Keratinocyte (primary cell): ENCODE measurements at regions not wholly inside any gene's neighbourhood (a gene's known extent, or its start where the extent isn't known, plus 50 kb on each side); places are given as distances from the start of the nearest gene placed in this dataset.

Experiments used
- DNase-seq: peaks from one replicate; pipeline ENCODE4 v3.0.0-alpha.2; 2011; ENCODE audit warnings: low read depth, missing footprints, low spot score
- FAIRE-seq: peaks from 2 replicates; lab custom pipeline; 2011; peaks lifted over from hg19 to GRCh38; lab: Jason Lieb, UNC
- H2AFZ ChIP-seq: 2 replicates; pipeline ENCODE4 v1.6.0; 2012; ENCODE audit warnings: low read length, control low read depth, inconsistent platforms; ENCODE audit not compliant: control insufficient read depth
- H3K27ac ChIP-seq: 2 replicates; pipeline ENCODE4 v1.5.1; 2011; ENCODE audit warnings: low read length; ENCODE audit not compliant: control insufficient read depth, insufficient read depth
- H3K27me3 ChIP-seq: 3 replicates; pipeline ENCODE4 v1.6.0; 2011; ENCODE audit warnings: low read length; ENCODE audit not compliant: control insufficient read depth, insufficient read depth; ENCODE audit errors: extremely low read depth
- H3K36me3 ChIP-seq, 2 experiments: 2 replicates in 1 of 2; 3 replicates in 1 of 2; pipeline ENCODE4 v1.5.1; 2011; ENCODE audit warnings: low read length in 2 of 2, mild to moderate bottlenecking in 1 of 2; ENCODE audit not compliant: control insufficient read depth in 2 of 2, insufficient read depth in 2 of 2; ENCODE audit errors: extremely low read depth in 1 of 2
- H3K4me1 ChIP-seq: 3 replicates; pipeline ENCODE4 v1.5.1; 2011; ENCODE audit warnings: low read length; ENCODE audit not compliant: control insufficient read depth, insufficient read depth; ENCODE audit errors: extremely low read depth
- H3K4me2 ChIP-seq: 3 replicates; pipeline ENCODE4 v1.6.0; 2011; ENCODE audit warnings: low read depth, low read length; ENCODE audit not compliant: control insufficient read depth, insufficient read depth; ENCODE audit errors: extremely low read depth
- H3K4me3 ChIP-seq, 3 experiments: fragments of 200-600 bp in 1 of 3; sonication (generic) in 1 of 3; 2 replicates in 2 of 3; 3 replicates in 1 of 3; pipeline ENCODE4 v1.5.1; 2011 to 2016; ENCODE audit warnings: low read length in 3 of 3, mild to moderate bottlenecking in 3 of 3, control low read depth in 2 of 3, inconsistent platforms in 1 of 3, low read depth in 1 of 3, mixed read lengths in 1 of 3, mixed run types in 1 of 3, moderate library complexity in 1 of 3; ENCODE audit not compliant: control insufficient read depth in 2 of 3, insufficient read depth in 2 of 3; ENCODE audit errors: extremely low read depth in 1 of 3
- H3K79me2 ChIP-seq: 2 replicates; pipeline ENCODE4 v1.6.0; 2012; ENCODE audit warnings: low read length; ENCODE audit not compliant: control insufficient read depth, insufficient read depth
- H3K9ac ChIP-seq: 3 replicates; pipeline ENCODE4 v1.6.0; 2011; ENCODE audit warnings: low read length; ENCODE audit not compliant: control insufficient read depth, insufficient read depth; ENCODE audit errors: extremely low read depth
- H3K9me1 ChIP-seq: 3 replicates; pipeline ENCODE4 v1.6.0; 2011; ENCODE audit warnings: low read length; ENCODE audit not compliant: control insufficient read depth, insufficient read depth; ENCODE audit errors: extremely low read depth
- H3K9me3 ChIP-seq: 2 replicates; pipeline ENCODE4 v1.5.1; 2012; ENCODE audit warnings: low read depth, low read length; ENCODE audit not compliant: control insufficient read depth
- H4K20me1 ChIP-seq: 3 replicates; pipeline ENCODE4 v1.6.0; 2011; ENCODE audit warnings: low read length; ENCODE audit not compliant: control insufficient read depth, insufficient read depth; ENCODE audit errors: extremely low read depth
- CTCF ChIP-seq, 3 experiments: IDR thresholded peaks in 1 of 3; conservative IDR thresholded peaks in 1 of 3; optimal IDR thresholded peaks in 1 of 3; 2 replicates in 2 of 3; 3 replicates in 1 of 3; pipeline versions ENCODE3 to v1.5.1; 2011; ENCODE audit warnings: low read length in 3 of 3, mild to moderate bottlenecking in 3 of 3, moderate library complexity in 2 of 3, control low read depth in 1 of 3, inconsistent platforms in 1 of 3; ENCODE audit not compliant: insufficient read depth in 2 of 3; ENCODE audit errors: extremely low read depth in 1 of 3
- EZH2 ChIP-seq: IDR thresholded peaks from one replicate; pipeline ENCODE4 v1.6.1; 2012; ENCODE audit warnings: inconsistent platforms, mild to moderate bottlenecking, low read length, moderate library complexity
- dilution Hi-C: fragments of 300-500 bp; cut with MboI; formaldehyde crosslinking; loops from one replicate; pipeline ENCODE4 v1.7.0; 2020; ENCODE audit warnings: low sequenced_read_pairs; ENCODE audit not compliant: extremely low pct_ligation_motif_present

DNA sequence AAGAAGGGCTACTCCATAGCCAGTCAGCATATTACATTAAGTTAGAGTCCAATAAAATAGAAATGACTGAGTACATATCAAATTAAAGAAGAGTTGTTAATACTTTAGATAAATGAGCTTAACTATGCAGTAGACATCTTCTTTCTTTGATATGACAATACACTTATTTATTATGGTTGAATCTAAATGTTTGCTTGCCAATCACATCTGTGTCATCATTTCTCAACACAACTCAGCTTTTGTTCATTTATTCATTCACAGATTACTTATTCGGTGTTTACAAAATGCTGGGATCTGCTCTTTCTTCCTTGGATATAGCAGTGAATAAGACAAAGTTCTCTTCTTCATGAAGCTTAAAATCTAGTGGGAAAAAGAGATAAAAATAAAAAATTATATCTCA is 614.6 kb upstream of the ATP2B1 start:
- no peaks in the 10 kb centered on the region for H3K9me3 ChIP-seq
- no peak overlapping the region for H3K4me2 ChIP-seq
- H3K9ac ChIP-seq: no peak overlapping the region
- DNase-seq: no peak
- H3K9me1 ChIP-seq: no peaks in the 10 kb centered on the region
- H3K4me3 ChIP-seq: no peak overlapping the region
- H2AFZ ChIP-seq: no peak overlapping the region
- H3K79me2 ChIP-seq: no peaks in the 10 kb centered on the region
- FAIRE-seq: no peak
- no peak overlapping the region for H3K27ac ChIP-seq
- no peaks in the 10 kb centered on the region for H3K27me3 ChIP-seq
- TF ChIP-seq CTCF (optimal IDR thresholded peaks at IDR 0.05 in 1 of 3, IDR thresholded peaks at IDR 0.05 in 1 of 3, conservative IDR thresholded peaks at IDR 0.05 in 1 of 3; ENCODE audit: extremely low read depth in 1 of 3, insufficient read depth in 2 of 3, low read length in 3 of 3) (no peak), EZH2 (no peak)
- no peaks in the 10 kb centered on the region for H4K20me1 ChIP-seq
- dilution Hi-C loops: no loop called here
- no peaks in the 10 kb centered on the region for H3K4me1 ChIP-seq
- no peaks in the 10 kb centered on the region for H3K36me3 ChIP-seq

GRCh38 chr12:90322006-90322405 is 613.4 kb upstream of the ATP2B1 start:
- H3K9me1 ChIP-seq: no peaks in the 10 kb centered on the region
- FAIRE-seq: no peak
- TF ChIP-seq EZH2: no peak
- no peak for TF ChIP-seq CTCF (optimal IDR thresholded peaks at IDR 0.05 in 1 of 3, IDR thresholded peaks at IDR 0.05 in 1 of 3, conservative IDR thresholded peaks at IDR 0.05 in 1 of 3; ENCODE audit: extremely low read depth in 1 of 3, insufficient read depth in 2 of 3, low read length in 3 of 3)
- H3K9ac ChIP-seq: no peak overlapping the region
- no peaks in the 10 kb centered on the region for H3K27me3 ChIP-seq
- H3K27ac ChIP-seq: no peak overlapping the region
- dilution Hi-C loops: no loop called here
- no peaks in the 10 kb centered on the region for H3K36me3 ChIP-seq
- no peak for DNase-seq
- H4K20me1 ChIP-seq: no peaks in the 10 kb centered on the region
- H3K9me3 ChIP-seq: no peaks in the 10 kb centered on the region
- H3K79me2 ChIP-seq: no peaks in the 10 kb centered on the region
- no peak overlapping the region for H3K4me3 ChIP-seq
- H3K4me2 ChIP-seq: no peak overlapping the region
- no peak overlapping the region for H2AFZ ChIP-seq
- H3K4me1 ChIP-seq: no peaks in the 10 kb centered on the region
